ENCODE measurements at regions not wholly inside any gene's neighbourhood (a gene's known extent, or its start where the extent isn't known, plus 50 kb on each side); places are given as distances from the start of the nearest gene placed in this dataset.

DNA sequence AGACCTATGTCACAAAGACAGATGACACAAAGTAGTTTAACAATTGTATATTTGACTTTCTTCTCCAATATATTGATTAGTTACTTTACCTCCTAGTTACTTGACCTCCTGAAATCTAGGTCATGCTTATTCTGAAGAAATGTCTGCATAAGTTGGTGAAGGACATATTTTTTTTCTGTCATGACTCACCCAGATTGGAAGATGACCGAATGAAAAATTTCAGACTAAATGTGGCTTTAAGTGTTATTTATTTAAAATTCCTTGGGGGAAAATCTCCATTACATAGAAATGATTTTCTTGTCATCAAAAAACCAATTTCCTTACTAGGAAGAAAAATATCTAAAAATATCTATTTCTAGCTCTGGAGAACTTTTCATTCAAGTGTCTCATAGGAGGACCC is 217.1 kb downstream of the POSTN start:
- no peak for TF ChIP-seq CTCF (IDR thresholded peaks at IDR 0.05)
- TF ChIP-seq POLR2A (IDR thresholded peaks at IDR 0.05) = no peak
- no peak for TF ChIP-seq POLR2AphosphoS5 (IDR thresholded peaks at IDR 0.05)
- no peak for TF ChIP-seq EP300 (IDR thresholded peaks at IDR 0.05; ENCODE audit: low read depth)
